ENCODE measurements at regions not wholly inside any gene's neighbourhood (a gene's known extent, or its start where the extent isn't known, plus 50 kb on each side); places are given as distances from the start of the nearest gene placed in this dataset.

DNA sequence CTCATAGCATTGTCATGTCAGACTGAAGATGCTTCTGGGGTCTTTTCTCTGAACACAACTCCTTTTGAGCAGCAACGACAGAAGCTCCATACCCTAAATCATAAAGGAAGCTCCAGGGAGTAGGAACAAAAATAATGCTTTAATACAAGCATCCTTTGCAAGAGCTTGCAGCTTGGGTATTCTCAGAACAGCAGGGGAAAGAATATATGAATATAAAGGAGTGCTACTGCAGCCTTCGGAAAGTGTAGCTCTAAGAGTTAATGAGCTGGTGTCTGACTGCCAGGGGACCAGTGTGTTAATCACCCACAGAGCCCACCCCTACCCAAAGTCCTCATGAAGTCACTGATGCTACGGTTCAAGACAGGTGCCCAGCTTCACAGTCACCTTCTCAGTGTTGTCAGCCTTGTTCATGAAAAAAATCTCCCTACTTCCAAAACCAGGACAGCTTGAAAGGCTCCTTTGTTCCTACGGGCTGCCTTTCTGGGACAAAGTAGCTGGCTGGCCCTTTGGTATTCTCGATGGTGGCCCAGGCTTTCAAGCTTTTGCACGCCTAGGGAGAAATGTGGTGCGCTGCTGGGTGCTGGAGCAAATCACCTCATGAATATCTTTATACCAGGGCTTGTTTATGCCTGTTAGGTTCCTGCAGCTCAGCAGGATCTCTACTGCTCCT lies 259.7 kb downstream of the CMPK2 start:
- CTCF ChIA-PET, result no interaction called here
- no peak overlapping the region for H3K4me3 ChIP-seq (ENCODE audit: low read depth, low read length)
- no peak for DNase-seq (ENCODE audit: low read depth, low spot score)
- TF ChIP-seq CTCF (IDR thresholded peaks at IDR 0.05; ENCODE audit: insufficient read depth, low read length, missing control alignments), result no peak
- POLR2A ChIA-PET, result no interaction called here

DNA sequence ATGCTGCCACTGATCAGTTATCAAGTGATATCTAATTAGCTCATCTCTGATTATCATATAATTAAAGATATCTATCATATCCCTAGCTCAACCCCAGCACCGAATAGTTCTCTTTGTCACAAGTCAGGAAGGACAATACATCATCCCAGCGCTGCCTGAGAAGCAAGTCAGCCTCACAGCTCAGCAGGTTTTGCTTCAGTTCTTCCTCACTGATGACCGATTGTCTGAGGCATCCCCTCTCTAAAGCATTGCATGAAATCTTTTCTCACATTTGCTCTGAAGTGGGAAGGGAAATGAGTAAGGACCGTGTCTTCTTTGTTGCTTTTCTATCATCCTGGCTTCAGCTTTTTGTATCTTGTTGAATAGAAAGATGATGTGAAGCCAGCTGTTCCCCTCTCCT lies 247.9 kb downstream of the CMPK2 start:
- DNase-seq (ENCODE audit: low read depth, low spot score), result no peak
- POLR2A ChIA-PET, result no interaction called here
- no peak overlapping the region for H3K4me3 ChIP-seq (ENCODE audit: low read depth, low read length)
- TF ChIP-seq CTCF (IDR thresholded peaks at IDR 0.05; ENCODE audit: insufficient read depth, low read length, missing control alignments), result no peak
- CTCF ChIA-PET, result no interaction called here

GRCh38 chr2:6618201-6618600 lies 247.5 kb downstream of the CMPK2 start:
- TF ChIP-seq CTCF (IDR thresholded peaks at IDR 0.05; ENCODE audit: insufficient read depth, low read length, missing control alignments), result no peak
- no peak overlapping the region for H3K4me3 ChIP-seq (ENCODE audit: low read depth, low read length)
- CTCF ChIA-PET, result no interaction called here
- POLR2A ChIA-PET, result no interaction called here
- no peak for DNase-seq (ENCODE audit: low read depth, low spot score)

GRCh38 chr2:6623746-6624145 lies 242.0 kb downstream of the CMPK2 start:
- ChIA-PET CTCF (no interaction called here), POLR2A (no interaction called here)
- DNase-seq (ENCODE audit: low read depth, low spot score), result no peak
- no peak for TF ChIP-seq CTCF (IDR thresholded peaks at IDR 0.05; ENCODE audit: insufficient read depth, low read length, missing control alignments)
- no peak overlapping the region for H3K4me3 ChIP-seq (ENCODE audit: low read depth, low read length)

DNA sequence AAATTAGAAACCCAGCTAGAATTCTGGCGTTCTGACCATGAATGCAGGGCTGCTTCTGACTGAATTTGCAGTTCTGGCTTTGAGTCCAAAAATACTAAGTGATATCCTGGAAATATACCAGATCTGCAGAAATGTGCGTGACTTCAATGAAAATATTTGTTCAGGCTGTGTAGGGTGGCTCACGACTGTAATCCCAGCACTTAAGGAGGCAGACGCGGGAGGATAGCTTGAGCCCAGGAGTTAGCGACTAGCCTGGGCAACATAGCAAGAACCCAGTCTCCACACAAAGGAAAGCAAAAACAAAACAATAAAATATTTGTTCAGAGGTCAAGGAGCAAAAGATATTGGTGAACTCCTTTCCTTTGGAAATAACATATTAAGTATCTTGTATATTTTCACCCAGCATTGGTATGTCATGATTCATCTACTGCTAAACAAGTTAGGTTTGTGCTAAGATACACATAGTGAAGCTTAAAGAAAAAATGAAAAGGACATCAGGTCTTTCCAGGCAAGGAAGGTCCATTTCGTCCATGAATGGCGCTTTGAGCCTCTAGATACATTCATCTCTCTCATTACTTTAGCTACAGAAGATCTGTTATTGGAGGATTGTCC lies 239.2 kb downstream of the CMPK2 start:
- H3K4me3 ChIP-seq (ENCODE audit: low read depth, low read length), result no peak overlapping the region
- CTCF ChIA-PET, result no interaction called here
- TF ChIP-seq CTCF (IDR thresholded peaks at IDR 0.05; ENCODE audit: insufficient read depth, low read length, missing control alignments), result no peak
- DNase-seq (ENCODE audit: low read depth, low spot score), result no peak
- POLR2A ChIA-PET, result no interaction called here

DNA sequence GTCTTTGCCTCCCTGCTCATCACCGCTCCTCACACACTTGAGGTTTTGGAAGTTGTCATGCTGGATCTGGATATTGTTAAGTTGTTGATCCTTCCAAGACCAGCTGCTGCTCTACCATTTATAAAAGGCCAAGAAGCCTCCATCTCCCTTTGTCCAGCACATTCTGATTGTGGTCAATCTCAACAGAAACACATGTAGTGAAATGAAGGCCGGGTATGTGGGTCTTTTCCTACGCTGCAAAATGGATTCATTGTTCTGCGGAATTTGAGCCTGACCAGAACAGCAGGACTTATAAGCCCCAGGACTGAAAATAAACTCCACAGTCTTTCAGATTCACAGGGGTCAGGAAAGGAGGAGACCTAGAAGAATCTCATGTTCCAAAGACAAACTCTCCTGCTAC lies 238.4 kb downstream of the CMPK2 start:
- ChIA-PET POLR2A (no interaction called here), CTCF (no interaction called here)
- TF ChIP-seq CTCF (IDR thresholded peaks at IDR 0.05; ENCODE audit: insufficient read depth, low read length, missing control alignments), result no peak
- no peak for DNase-seq (ENCODE audit: low read depth, low spot score)
- H3K4me3 ChIP-seq (ENCODE audit: low read depth, low read length), result no peak overlapping the region
